HG03139 (cell line): ENCODE measurements at regions not wholly inside any gene's neighbourhood (a gene's known extent, or its start where the extent isn't known, plus 50 kb on each side); places are given as distances from the start of the nearest gene placed in this dataset.

ENCODE experiments used
- ATAC-seq: cut with Tn5 transposase; IDR thresholded peaks from one replicate; pipeline ENCODE4 v1.9.1; 2021; ENCODE audit not compliant: unreplicated experiment

DNA sequence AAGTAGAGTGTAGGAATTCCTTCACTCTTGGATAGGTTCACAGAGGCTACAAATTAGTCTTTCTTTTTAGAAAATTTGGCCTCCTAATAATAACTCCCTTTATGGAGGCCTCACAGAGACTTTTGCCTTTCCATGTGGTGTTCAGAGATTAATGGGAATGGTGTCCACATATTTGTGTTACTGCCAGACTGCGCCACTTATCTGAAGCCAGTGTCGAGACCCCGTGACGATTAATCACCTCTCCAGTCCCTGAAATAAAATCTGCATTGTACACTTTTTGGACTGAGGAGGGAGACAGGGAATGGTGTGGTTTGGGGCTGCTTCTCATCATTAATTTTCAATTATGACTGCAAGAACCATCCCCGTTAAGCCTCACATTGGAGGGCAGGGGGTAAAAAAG lies 980.5 kb downstream of the FLRT2 start:
- no peak for ATAC-seq

DNA sequence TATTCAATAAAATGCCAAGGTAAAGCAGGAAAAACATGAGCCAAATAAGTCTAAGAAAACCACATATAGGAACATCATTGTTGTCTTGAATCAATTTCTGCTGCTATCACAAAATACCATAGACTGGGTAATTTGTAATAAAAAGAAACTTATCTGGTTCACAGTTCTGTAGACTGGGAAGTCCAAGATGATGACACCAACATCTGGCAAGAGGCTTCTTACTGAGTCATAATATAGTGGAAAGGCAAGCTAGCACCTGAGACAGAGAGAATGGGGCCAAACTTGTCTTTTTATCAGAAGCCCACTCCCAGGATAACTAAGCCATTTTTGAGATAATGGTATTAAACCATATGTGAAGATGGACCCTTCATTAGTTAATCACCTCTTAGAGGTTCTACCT lies 975.9 kb downstream of the FLRT2 start:
- no peak for ATAC-seq

GRCh38 chr14:86501611-86502010 lies 971.7 kb downstream of the FLRT2 start:
- no peak for ATAC-seq

- no peak for ATAC-seq
These were observed 961.8 kb downstream of the FLRT2 start for GRCh38 chr14:86491743-86492142.

- ATAC-seq, result no peak
These were observed 951.2 kb downstream of the FLRT2 start for GRCh38 chr14:86481104-86481503.

- no peak for ATAC-seq
These were observed 934.4 kb downstream of the FLRT2 start for GRCh38 chr14:86464341-86464740.

DNA sequence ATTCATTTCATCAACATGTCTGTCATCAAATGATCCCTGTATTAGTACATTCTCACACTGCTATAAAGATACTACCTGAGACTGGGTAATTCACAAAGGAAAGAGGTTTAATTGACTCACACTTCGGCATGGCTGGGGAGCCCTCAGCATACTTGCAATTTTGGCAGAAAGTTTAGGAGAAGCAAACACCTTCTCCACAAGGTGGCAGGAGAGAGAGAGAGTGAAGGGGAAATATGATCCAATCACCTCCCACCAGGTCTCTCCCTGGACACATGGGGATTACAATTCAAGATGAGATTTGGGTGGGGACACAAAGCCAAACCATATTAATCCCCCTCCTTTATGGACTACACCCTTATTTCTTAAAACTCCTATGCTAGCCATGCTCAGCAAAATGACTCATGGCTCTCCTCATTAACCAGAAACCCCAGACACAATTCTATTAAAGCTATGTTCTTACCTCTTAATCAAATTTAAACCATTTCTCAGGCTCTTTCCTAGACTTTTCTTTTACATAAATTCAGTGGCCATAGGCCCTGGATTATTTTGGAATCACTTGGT lies 932.3 kb downstream of the FLRT2 start:
- no peak for ATAC-seq

- no peak for ATAC-seq
These were observed 927.7 kb downstream of the FLRT2 start for GRCh38 chr14:86457481-86458135.

GRCh38 chr14:86450085-86450484 lies 920.1 kb downstream of the FLRT2 start:
- no peak for ATAC-seq

- no peak for ATAC-seq
These were observed 912.2 kb downstream of the FLRT2 start for GRCh38 chr14:86442135-86442534.

DNA sequence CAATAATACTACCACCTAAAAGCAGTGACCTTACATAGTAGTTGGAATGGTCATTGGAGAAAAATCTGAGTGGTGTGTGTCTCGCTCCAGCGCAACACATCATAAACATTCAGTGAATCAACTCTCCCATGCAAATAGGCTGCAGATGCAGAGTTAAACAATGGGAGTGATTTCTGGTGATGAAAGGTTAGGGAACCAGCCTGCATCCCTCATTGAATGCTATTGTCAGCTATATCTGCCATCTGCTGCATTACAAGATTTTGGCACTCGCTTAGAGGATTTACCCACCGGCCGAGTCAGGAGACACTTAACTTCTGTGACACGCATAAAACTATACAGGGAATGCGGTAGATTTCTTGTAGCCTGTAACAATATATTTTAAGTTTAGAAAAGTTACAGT lies 900.9 kb downstream of the FLRT2 start:
- no peak for ATAC-seq

DNA sequence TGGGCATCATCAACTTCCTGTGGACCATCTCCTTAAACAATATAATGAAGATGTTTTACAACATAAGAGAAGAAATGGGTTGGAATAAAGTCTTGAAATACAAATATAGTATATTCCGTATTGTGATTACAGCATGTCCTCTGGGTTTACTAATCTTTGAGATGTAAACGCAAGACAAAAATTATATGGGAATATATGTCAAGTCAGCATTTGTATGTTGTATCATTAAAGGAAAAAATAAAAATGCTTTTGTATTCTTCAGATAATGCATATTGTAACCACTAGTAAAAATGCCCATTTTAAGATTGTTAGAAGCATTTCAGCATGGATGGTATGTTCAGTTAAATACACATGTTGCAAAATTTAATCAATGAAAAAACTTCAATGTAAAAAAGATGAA lies 893.3 kb downstream of the FLRT2 start:
- ATAC-seq, result no peak

DNA sequence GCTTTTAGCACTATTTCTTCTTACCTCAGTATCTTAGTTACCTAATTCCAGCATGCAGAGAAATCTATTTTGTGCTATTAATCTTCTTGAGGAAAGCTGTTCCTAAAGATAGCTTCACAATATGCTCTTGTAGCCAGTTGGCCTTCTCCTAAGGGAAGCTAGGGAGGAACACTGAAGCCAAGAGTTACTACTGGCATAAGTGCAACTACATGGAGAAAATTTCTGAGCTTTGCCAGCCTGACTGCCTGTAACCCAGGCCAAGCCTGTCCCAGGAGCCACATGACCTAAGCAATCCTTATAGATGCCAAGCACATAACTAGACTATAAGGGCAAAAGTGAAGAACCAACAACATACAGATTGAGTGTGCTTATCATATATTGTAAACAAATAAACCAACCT lies 890.2 kb downstream of the FLRT2 start:
- no peak for ATAC-seq

- no peak for ATAC-seq
These were observed 884.2 kb downstream of the FLRT2 start for GRCh38 chr14:86414146-86414545.

- no peak for ATAC-seq
These were observed 875.2 kb downstream of the FLRT2 start for GRCh38 chr14:86404989-86405649.

GRCh38 chr14:86404425-86404824 lies 874.5 kb downstream of the FLRT2 start:
- no peak for ATAC-seq

DNA sequence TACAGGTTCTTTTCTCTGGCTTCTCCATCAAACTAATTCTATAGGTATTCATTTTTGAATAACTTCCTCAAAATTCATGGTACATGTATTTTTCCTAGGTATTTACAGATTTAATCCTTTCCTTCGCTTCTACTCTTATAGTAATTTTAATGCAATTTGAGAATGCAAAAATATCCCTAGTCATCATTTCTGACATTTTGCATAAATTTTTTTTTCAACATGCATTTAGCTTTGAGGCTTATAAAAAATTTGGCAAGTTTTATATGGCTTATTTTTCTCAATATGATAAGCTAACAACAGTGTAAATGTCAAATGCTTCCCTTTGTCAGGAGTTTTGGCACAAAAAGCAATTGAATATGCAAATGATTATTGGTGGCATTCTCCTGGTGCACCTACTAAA lies 872.6 kb downstream of the FLRT2 start:
- ATAC-seq, result no peak

- ATAC-seq, result no peak
These were observed 861.1 kb downstream of the FLRT2 start for GRCh38 chr14:86391085-86391484.

GRCh38 chr14:86388216-86388615 lies 858.3 kb downstream of the FLRT2 start:
- no peak for ATAC-seq

- no peak for ATAC-seq
These were observed 843.9 kb downstream of the FLRT2 start for GRCh38 chr14:86373886-86374285.

DNA sequence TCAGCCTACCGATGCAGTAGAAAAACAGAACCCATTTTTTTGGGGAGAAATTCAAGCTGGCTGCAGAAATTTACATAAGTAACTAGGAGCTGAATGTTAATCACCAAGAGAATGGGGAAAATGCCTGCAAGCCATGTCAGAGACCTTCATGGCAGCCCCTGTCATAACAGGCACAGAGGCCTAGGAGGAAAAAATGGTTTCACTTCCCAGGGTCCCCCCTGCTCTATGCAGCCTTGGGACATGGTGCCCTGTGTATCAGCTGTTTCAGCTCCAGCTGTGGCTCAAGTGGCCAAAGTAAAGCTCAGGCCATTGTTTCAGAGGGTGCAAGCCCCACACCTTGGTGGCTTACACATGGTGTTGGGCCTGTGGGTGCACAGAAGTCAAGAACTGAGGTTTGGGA lies 842.5 kb downstream of the FLRT2 start:
- ATAC-seq, result no peak

- no peak for ATAC-seq
These were observed 834.7 kb downstream of the FLRT2 start for GRCh38 chr14:86364634-86365033.

DNA sequence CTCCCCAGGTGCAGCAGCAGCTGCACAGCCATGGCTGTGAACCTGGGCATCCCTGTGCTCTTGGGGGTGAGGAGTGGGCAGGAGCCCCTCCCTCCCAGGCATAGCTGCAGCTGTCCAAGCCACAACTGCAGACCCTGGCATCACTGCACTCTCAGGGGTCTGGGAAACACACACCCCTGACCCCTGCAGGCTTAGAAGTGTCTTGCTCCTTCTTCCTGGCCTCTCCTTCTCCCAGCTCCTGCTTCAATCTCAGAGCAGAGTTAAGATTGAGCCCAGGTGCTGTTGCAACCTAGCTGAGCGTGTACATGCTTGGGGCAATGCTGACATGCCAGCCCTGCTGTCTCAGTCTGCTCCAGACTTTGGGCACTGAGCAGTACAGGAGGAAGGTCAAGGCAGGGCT lies 833.6 kb downstream of the FLRT2 start:
- no peak for ATAC-seq
